ENCODE measurements at regions not wholly inside any gene's neighbourhood (a gene's known extent, or its start where the extent isn't known, plus 50 kb on each side); places are given as distances from the start of the nearest gene placed in this dataset.
A peak's percentile ranks its signal among the peaks of the same experiment; 100 is the strongest.

GRCh38 chr2:104749856-104750460 is 104.0 kb upstream of the POU3F3 start:
- Histone ChIP-seq H3K4me1 (ENCODE audit: insufficient read depth, low read length) (peaks cover 2% of the 10 kb centered on the region), H3K36me3 (ENCODE audit: insufficient read depth, low read length) (no peaks in the 10 kb centered on the region), H3K4me2 (ENCODE audit: insufficient read depth, low read length) (no peak overlapping the region), H3K79me2 (ENCODE audit: insufficient read depth, low read length) (no peaks in the 10 kb centered on the region), H3K9me3 (ENCODE audit: low read depth, low read length) (no peaks in the 10 kb centered on the region), H3K27me3 (ENCODE audit: insufficient read depth, low read length) (no peaks in the 10 kb centered on the region), H3K4me3 (ENCODE audit: insufficient read depth, low read length) (no peak overlapping the region), H4K20me1 (ENCODE audit: insufficient read depth, low read length) (no peaks in the 10 kb centered on the region), H2AFZ (ENCODE audit: low read length) (no peak overlapping the region), H3K27ac (ENCODE audit: low read depth, low read length) (no peak overlapping the region)
- no peak for DNase-seq (ENCODE audit: insufficient read length, low spot score, missing footprints)
- no peak for TF ChIP-seq CTCF (IDR thresholded peaks at IDR 0.05; ENCODE audit: extremely low read depth, low read depth, low read length)

GRCh38 chr2:104752504-104752903 is 101.4 kb upstream of the POU3F3 start:
- Histone ChIP-seq H4K20me1 (ENCODE audit: insufficient read depth, low read length) (no peaks in the 10 kb centered on the region), H3K4me2 (ENCODE audit: insufficient read depth, low read length) (no peak overlapping the region), H3K27me3 (ENCODE audit: insufficient read depth, low read length) (no peaks in the 10 kb centered on the region), H3K27ac (ENCODE audit: low read depth, low read length) (no peak overlapping the region), H3K9me3 (ENCODE audit: low read depth, low read length) (no peaks in the 10 kb centered on the region), H2AFZ (ENCODE audit: low read length) (no peak overlapping the region), H3K79me2 (ENCODE audit: insufficient read depth, low read length) (no peaks in the 10 kb centered on the region), H3K4me3 (ENCODE audit: insufficient read depth, low read length) (no peak overlapping the region), H3K4me1 (ENCODE audit: insufficient read depth, low read length) (peaks cover 10% of the 10 kb centered on the region), H3K36me3 (ENCODE audit: insufficient read depth, low read length) (no peaks in the 10 kb centered on the region)
- DNase-seq (ENCODE audit: insufficient read length, low spot score, missing footprints) = no peak
- no peak for TF ChIP-seq CTCF (IDR thresholded peaks at IDR 0.05; ENCODE audit: extremely low read depth, low read depth, low read length)

- Histone ChIP-seq H3K4me1 (ENCODE audit: insufficient read depth, low read length) (peaks cover 18% of the 10 kb centered on the region), H3K79me2 (ENCODE audit: insufficient read depth, low read length) (no peaks in the 10 kb centered on the region), H3K4me2 (ENCODE audit: insufficient read depth, low read length) (peak overlapping the region; percentile 74), H4K20me1 (ENCODE audit: insufficient read depth, low read length) (no peaks in the 10 kb centered on the region), H2AFZ (ENCODE audit: low read length) (peak overlapping the region; percentile 94), H3K9me3 (ENCODE audit: low read depth, low read length) (no peaks in the 10 kb centered on the region), H3K27me3 (ENCODE audit: insufficient read depth, low read length) (no peaks in the 10 kb centered on the region), H3K36me3 (ENCODE audit: insufficient read depth, low read length) (no peaks in the 10 kb centered on the region), H3K27ac (ENCODE audit: low read depth, low read length) (peak overlapping the region; percentile 69), H3K4me3 (ENCODE audit: insufficient read depth, low read length) (peak overlapping the region; percentile 64)
- no peak for TF ChIP-seq CTCF (IDR thresholded peaks at IDR 0.05; ENCODE audit: extremely low read depth, low read depth, low read length)
- no peak for DNase-seq (ENCODE audit: insufficient read length, low spot score, missing footprints)
Observed at GRCh38 chr2:104755026-104755878, 98.7 kb upstream of the POU3F3 start.

GRCh38 chr2:104756118-104756517 is 97.8 kb upstream of the POU3F3 start:
- Histone ChIP-seq H3K36me3 (ENCODE audit: insufficient read depth, low read length) (no peaks in the 10 kb centered on the region), H3K9me3 (ENCODE audit: low read depth, low read length) (no peaks in the 10 kb centered on the region), H3K27ac (ENCODE audit: low read depth, low read length) (no peak overlapping the region)

More at GRCh38 chr2:104756118-104756517, 97.8 kb upstream of the POU3F3 start:
- H3K4me3 ChIP-seq (ENCODE audit: insufficient read depth, low read length) = no peak overlapping the region
- H3K4me1 ChIP-seq (ENCODE audit: insufficient read depth, low read length) = peaks cover 18% of the 10 kb centered on the region
- H3K79me2 ChIP-seq (ENCODE audit: insufficient read depth, low read length) = no peaks in the 10 kb centered on the region
- no peaks in the 10 kb centered on the region for H4K20me1 ChIP-seq (ENCODE audit: insufficient read depth, low read length)
- H2AFZ ChIP-seq (ENCODE audit: low read length) = peak overlapping the region; percentile 94
- no peaks in the 10 kb centered on the region for H3K27me3 ChIP-seq (ENCODE audit: insufficient read depth, low read length)
- H3K4me2 ChIP-seq (ENCODE audit: insufficient read depth, low read length) = peak overlapping the region; percentile 74
- DNase-seq (ENCODE audit: insufficient read length, low spot score, missing footprints) = no peak
- TF ChIP-seq CTCF (IDR thresholded peaks at IDR 0.05; ENCODE audit: extremely low read depth, low read depth, low read length) = no peak
